Stomach smooth muscle (tissue), 2 donors: ENCODE measurements at regions not wholly inside any gene's neighbourhood (a gene's known extent, or its start where the extent isn't known, plus 50 kb on each side); places are given as distances from the start of the nearest gene placed in this dataset.

ENCODE experiments used
- H3K27ac ChIP-seq: one replicate; pipeline ENCODE4 v1.7.0; 2013; ENCODE audit warnings: mild to moderate bottlenecking, low read length, inconsistent platforms
- H3K27me3 ChIP-seq, 2 donors: one replicate each; pipeline ENCODE4 v1.7.0; 2013; ENCODE audit warnings: low read length in 2 of 2; ENCODE audit not compliant: insufficient read depth in 2 of 2, control insufficient read depth in 1 of 2
- H3K36me3 ChIP-seq, 2 donors: one replicate each; pipeline ENCODE4 v1.7.0; 2013; ENCODE audit warnings: low read length in 2 of 2; ENCODE audit not compliant: control insufficient read depth in 2 of 2, insufficient read depth in 2 of 2
- H3K4me1 ChIP-seq: one replicate; pipeline ENCODE4 v1.7.0; 2013; ENCODE audit warnings: low read length; ENCODE audit not compliant: control insufficient read depth, insufficient read depth
- H3K4me3 ChIP-seq, 2 donors: one replicate each; pipeline ENCODE4 v1.7.0; 2013; ENCODE audit warnings: low read length in 2 of 2
- H3K9ac ChIP-seq, 2 donors: one replicate each; pipeline ENCODE4 v1.7.0; 2013; ENCODE audit warnings: low read length in 2 of 2, mild to moderate bottlenecking in 1 of 2
- H3K9me3 ChIP-seq, 2 donors: one replicate each; pipeline ENCODE4 v1.7.0; 2013; ENCODE audit warnings: low read length in 2 of 2; ENCODE audit not compliant: control insufficient read depth in 2 of 2
- donor health status: healthy.
- donor health status: Pancreatic carcinoma.

- H3K27ac ChIP-seq: no peak overlapping the region
- no peaks in the 10 kb centered on the region for H3K27me3 ChIP-seq
- H3K36me3 ChIP-seq: no peaks in the 10 kb centered on the region
- H3K9ac ChIP-seq: no peak overlapping the region
- H3K9me3 ChIP-seq: no peaks in the 10 kb centered on the region
- no peak overlapping the region for H3K4me3 ChIP-seq
- H3K4me1 ChIP-seq: peaks cover 4% of the 10 kb centered on the region
Observed at GRCh38 chr10:4194231-4194630, 409.2 kb upstream of the KLF6 start.

- no peaks in the 10 kb centered on the region for H3K36me3 ChIP-seq
- no peak overlapping the region for H3K9ac ChIP-seq
- H3K27me3 ChIP-seq: no peaks in the 10 kb centered on the region
- H3K9me3 ChIP-seq: no peaks in the 10 kb centered on the region
- no peak overlapping the region for H3K27ac ChIP-seq
- H3K4me1 ChIP-seq: peaks cover 4% of the 10 kb centered on the region
- H3K4me3 ChIP-seq: no peak overlapping the region
Observed at GRCh38 chr10:4191894-4192293, 406.9 kb upstream of the KLF6 start.

- Histone ChIP-seq H3K9ac (no peak overlapping the region), H3K9me3 (no peaks in the 10 kb centered on the region), H3K4me1 (peaks cover 4% of the 10 kb centered on the region)
Observed at GRCh38 chr10:4191354-4191753, 406.3 kb upstream of the KLF6 start.

GRCh38 chr10:4190876-4191275, 405.9 kb upstream of the KLF6 start:
- H3K4me1 ChIP-seq: no peaks in the 10 kb centered on the region
- no peaks in the 10 kb centered on the region for H3K9me3 ChIP-seq
- no peak overlapping the region for H3K9ac ChIP-seq
- no peak overlapping the region for H3K27ac ChIP-seq
- no peaks in the 10 kb centered on the region for H3K36me3 ChIP-seq
- no peaks in the 10 kb centered on the region for H3K27me3 ChIP-seq
- no peak overlapping the region for H3K4me3 ChIP-seq

More at GRCh38 chr10:4191354-4191753, 406.3 kb upstream of the KLF6 start:
- Histone ChIP-seq H3K27me3 (no peaks in the 10 kb centered on the region), H3K36me3 (no peaks in the 10 kb centered on the region), H3K4me3 (no peak overlapping the region), H3K27ac (no peak overlapping the region)

GRCh38 chr10:4189281-4189680, 404.3 kb upstream of the KLF6 start:
- H3K9me3 ChIP-seq: no peaks in the 10 kb centered on the region
- H3K27me3 ChIP-seq: no peaks in the 10 kb centered on the region
- no peaks in the 10 kb centered on the region for H3K4me1 ChIP-seq
- H3K9ac ChIP-seq: no peak overlapping the region
- no peak overlapping the region for H3K4me3 ChIP-seq
- H3K27ac ChIP-seq: no peak overlapping the region
- no peaks in the 10 kb centered on the region for H3K36me3 ChIP-seq

- Histone ChIP-seq H3K27ac (no peak overlapping the region), H3K36me3 (no peaks in the 10 kb centered on the region), H3K9me3 (no peaks in the 10 kb centered on the region), H3K4me3 (no peak overlapping the region), H3K4me1 (no peaks in the 10 kb centered on the region), H3K27me3 (no peaks in the 10 kb centered on the region), H3K9ac (no peak overlapping the region)
Observed at GRCh38 chr10:4188406-4188805, 403.4 kb upstream of the KLF6 start.

GRCh38 chr10:4186849-4187540, 402.0 kb upstream of the KLF6 start:
- no peak overlapping the region for H3K9ac ChIP-seq
- H3K36me3 ChIP-seq: no peaks in the 10 kb centered on the region
- no peak overlapping the region for H3K27ac ChIP-seq
- no peaks in the 10 kb centered on the region for H3K4me1 ChIP-seq
- H3K9me3 ChIP-seq: no peaks in the 10 kb centered on the region
- H3K4me3 ChIP-seq: no peak overlapping the region
- no peaks in the 10 kb centered on the region for H3K27me3 ChIP-seq

- Histone ChIP-seq H3K4me3 (no peak overlapping the region), H3K27ac (no peak overlapping the region), H3K36me3 (no peaks in the 10 kb centered on the region), H3K27me3 (no peaks in the 10 kb centered on the region), H3K9me3 (no peaks in the 10 kb centered on the region), H3K4me1 (no peaks in the 10 kb centered on the region), H3K9ac (no peak overlapping the region)
Observed at GRCh38 chr10:4183761-4184261, 398.8 kb upstream of the KLF6 start.

- no peak overlapping the region for H3K4me3 ChIP-seq
- H3K4me1 ChIP-seq: no peaks in the 10 kb centered on the region
- H3K36me3 ChIP-seq: no peaks in the 10 kb centered on the region
- no peaks in the 10 kb centered on the region for H3K27me3 ChIP-seq
- no peak overlapping the region for H3K9ac ChIP-seq
- H3K27ac ChIP-seq: no peak overlapping the region
- no peaks in the 10 kb centered on the region for H3K9me3 ChIP-seq
Observed at GRCh38 chr10:4181621-4182049, 396.6 kb upstream of the KLF6 start.

GRCh38 chr10:4181081-4181480, 396.1 kb upstream of the KLF6 start:
- Histone ChIP-seq H3K36me3 (no peaks in the 10 kb centered on the region), H3K9ac (no peak overlapping the region), H3K4me3 (no peak overlapping the region), H3K27ac (no peak overlapping the region), H3K27me3 (no peaks in the 10 kb centered on the region), H3K9me3 (no peaks in the 10 kb centered on the region), H3K4me1 (no peaks in the 10 kb centered on the region)

- H3K27ac ChIP-seq: no peak overlapping the region
- peaks cover 0 to 2% of the 10 kb centered on the region in 2 donors for H3K9me3 ChIP-seq
- H3K9ac ChIP-seq: no peak overlapping the region
- no peaks in the 10 kb centered on the region for H3K27me3 ChIP-seq
- no peaks in the 10 kb centered on the region for H3K36me3 ChIP-seq
- H3K4me1 ChIP-seq: no peaks in the 10 kb centered on the region
- H3K4me3 ChIP-seq: no peak overlapping the region
Observed at GRCh38 chr10:4177791-4178190, 392.8 kb upstream of the KLF6 start.
